Testis (tissue), 2 donors: ENCODE measurements at regions not wholly inside any gene's neighbourhood (a gene's known extent, or its start where the extent isn't known, plus 50 kb on each side); places are given as distances from the start of the nearest gene placed in this dataset.

ENCODE experiments used
- DNase-seq: peaks from one replicate; pipeline ENCODE4 v3.0.0-alpha.2; 2019
- H3K27ac ChIP-seq, 2 donors: fragments of 200-600 bp; sonication (generic); one replicate each; pipeline ENCODE4 v1.5.1; 2019
- H3K27me3 ChIP-seq: fragments of 200-600 bp; sonication (generic); one replicate; pipeline ENCODE4 v1.5.1; 2019
- H3K36me3 ChIP-seq: fragments of 200-600 bp; sonication (generic); one replicate; pipeline ENCODE4 v1.5.1; 2017; ENCODE audit warnings: low read depth; ENCODE audit errors: missing control alignments
- H3K4me1 ChIP-seq: fragments of 200-600 bp; sonication (generic); one replicate; pipeline ENCODE4 v1.5.1; 2019
- H3K4me3 ChIP-seq, 2 donors: fragments of 200-600 bp; sonication (generic); one replicate each; pipeline ENCODE4 v1.5.1; 2017 to 2019
- H3K9me3 ChIP-seq: fragments of 200-600 bp; sonication (generic); one replicate; pipeline ENCODE4 v1.5.1; 2017
- CTCF ChIP-seq, 3 experiments: fragments of 450-650 bp in 2 of 3; fragments of 200-600 bp in 1 of 3; sonication (generic) in 1 of 3; IDR thresholded peaks; one replicate each; pipeline ENCODE4 v1.5.1; 2016 to 2019; ENCODE audit warnings: antibody characterized with exemption in 3 of 3, mild to moderate bottlenecking in 2 of 3, moderate library complexity in 1 of 3
- POLR2A ChIP-seq: fragments of 450-650 bp; IDR thresholded peaks from one replicate; pipeline ENCODE4 v1.6.1; 2017; ENCODE audit warnings: antibody characterized with exemption, mild to moderate bottlenecking, moderate library complexity
- WGBS, 2 donors: methylation state at CpG; one replicate each; pipeline ENCODE4 v1.1.5; 2018; 5-methylcytosine and 5-hydroxymethylcytosine counted together
- intact Hi-C: fragments of 100-400 bp; cut with DNase I; formaldehyde crosslinking; loops from one replicate; pipeline ENCODE4 v1.15.1; 2023; ENCODE audit warnings: low total_unique reads

DNA sequence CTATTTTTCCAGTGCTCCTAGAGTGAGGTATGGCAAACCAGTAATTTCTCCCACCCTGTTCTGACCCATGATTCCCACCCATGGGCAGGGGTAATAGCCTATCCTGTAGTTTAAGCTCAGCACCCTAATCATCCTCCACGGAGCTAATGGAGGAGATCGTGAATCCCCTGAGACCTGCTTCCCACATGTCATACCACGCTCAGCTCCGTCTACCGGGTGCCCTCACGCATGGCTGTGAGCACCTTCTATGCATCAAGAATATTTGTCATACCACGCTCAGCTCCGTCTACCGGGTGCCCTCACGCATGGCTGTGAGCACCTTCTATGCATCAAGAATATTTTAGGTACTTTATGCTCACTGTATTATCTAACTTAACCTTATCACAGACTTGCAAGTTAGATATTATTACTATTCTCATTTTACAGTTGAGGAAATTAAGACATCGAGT is 104.7 kb upstream of the PFN2 start:
- no peak for DNase-seq
- Histone ChIP-seq H3K36me3 (no peaks in the 10 kb centered on the region), H3K27ac (no peak overlapping the region), H3K9me3 (no peaks in the 10 kb centered on the region), H3K27me3 (no peaks in the 10 kb centered on the region), H3K4me1 (no peaks in the 10 kb centered on the region), H3K4me3 (no peak overlapping the region)
- 89 to 90% methylated on average over 11 of the region's 11 CpGs for WGBS, 2 donors
- intact Hi-C loops = no loop called here
- TF ChIP-seq POLR2A (no peak), CTCF (IDR thresholded peaks at IDR 0.05) (no peak)

GRCh38 chr3:150074697-150075416 is 104.2 kb upstream of the PFN2 start:
- Histone ChIP-seq H3K4me3 (no peak overlapping the region), H3K36me3 (no peaks in the 10 kb centered on the region), H3K9me3 (no peaks in the 10 kb centered on the region), H3K27me3 (no peaks in the 10 kb centered on the region), H3K4me1 (no peaks in the 10 kb centered on the region), H3K27ac (no peak overlapping the region)
- DNase-seq = no peak
- 71 to 72% methylated on average over 7 of the region's 7 CpGs for WGBS, 2 donors
- intact Hi-C loops = no loop called here
- TF ChIP-seq CTCF (IDR thresholded peaks at IDR 0.05) (no peak), POLR2A (no peak)

GRCh38 chr3:150074277-150074676 is 103.6 kb upstream of the PFN2 start:
- no peaks in the 10 kb centered on the region for H3K4me1 ChIP-seq
- H3K36me3 ChIP-seq = no peaks in the 10 kb centered on the region
- 69 to 83% methylated on average over 3 of the region's 3 CpGs for WGBS, 2 donors
- TF ChIP-seq POLR2A (no peak), CTCF (IDR thresholded peaks at IDR 0.05) (no peak)
- H3K27me3 ChIP-seq = no peaks in the 10 kb centered on the region
- no peak overlapping the region for H3K27ac ChIP-seq
- DNase-seq = no peak
- H3K4me3 ChIP-seq = no peak overlapping the region
- no peaks in the 10 kb centered on the region for H3K9me3 ChIP-seq
- intact Hi-C loops = no loop called here

- TF ChIP-seq POLR2A (no peak), CTCF (IDR thresholded peaks at IDR 0.05) (no peak)
- WGBS, 2 donors = 88 to 94% methylated on average over 1 of the region's 1 CpG
- DNase-seq = no peak
- intact Hi-C loops = no loop called here
- H3K4me1 ChIP-seq = no peaks in the 10 kb centered on the region
- no peaks in the 10 kb centered on the region for H3K36me3 ChIP-seq
- H3K9me3 ChIP-seq = no peaks in the 10 kb centered on the region
- H3K27me3 ChIP-seq = no peaks in the 10 kb centered on the region
- H3K4me3 ChIP-seq = no peak overlapping the region
- no peak overlapping the region for H3K27ac ChIP-seq
Observed at GRCh38 chr3:150073513-150073912, 102.8 kb upstream of the PFN2 start.

DNA sequence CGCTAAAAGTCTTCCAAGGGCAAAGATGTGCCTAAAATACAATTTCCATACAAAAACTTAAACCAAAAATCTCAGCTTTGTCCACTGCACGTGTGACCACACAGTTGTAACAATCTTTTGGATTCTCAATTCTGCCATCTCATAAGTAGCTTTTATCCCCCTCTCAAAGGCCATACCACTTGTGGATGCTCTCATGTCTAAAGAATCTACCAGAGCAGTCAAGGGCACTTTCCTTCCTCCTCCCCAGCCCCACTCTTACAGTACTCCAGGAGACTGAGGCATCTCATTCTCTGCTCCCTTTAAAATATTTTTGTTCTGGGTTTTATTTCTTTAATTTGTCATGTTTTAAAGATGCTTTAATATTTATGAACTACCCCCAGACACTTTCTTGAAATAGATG is 102.3 kb upstream of the PFN2 start:
- WGBS, 2 donors = 81 to 82% methylated on average over 2 of the region's 2 CpGs
- H3K4me3 ChIP-seq = no peak overlapping the region
- H3K27ac ChIP-seq = no peak overlapping the region
- no peaks in the 10 kb centered on the region for H3K36me3 ChIP-seq
- no peak for DNase-seq
- no peaks in the 10 kb centered on the region for H3K4me1 ChIP-seq
- no peaks in the 10 kb centered on the region for H3K9me3 ChIP-seq
- TF ChIP-seq POLR2A (no peak), CTCF (IDR thresholded peaks at IDR 0.05) (no peak)
- no peaks in the 10 kb centered on the region for H3K27me3 ChIP-seq
- intact Hi-C loops = no loop called here
